SU-DHL-6 (cell line): ENCODE measurements at regions not wholly inside any gene's neighbourhood (a gene's known extent, or its start where the extent isn't known, plus 50 kb on each side); places are given as distances from the start of the nearest gene placed in this dataset.

ENCODE experiments used
- H2AFZ ChIP-seq: fragments of 200-600 bp; sonication (generic); 2 replicates; pipeline ENCODE4 v1.6.1; 2014; ENCODE audit warnings: low read depth, mild to moderate bottlenecking, moderate library complexity, mixed read lengths, antibody characterized with exemption, low read length; ENCODE audit not compliant: severe bottlenecking
- H3F3A ChIP-seq: fragments of 200-600 bp; shearing (Covaris generic); 2 replicates; pipeline ENCODE4 v1.6.0; 2016; ENCODE audit warnings: antibody characterized with exemption, mild to moderate bottlenecking; ENCODE audit not compliant: insufficient read depth
- H3K27ac ChIP-seq: fragments of 200-600 bp; sonication (generic); 2 replicates; pipeline ENCODE4 v1.5.1; 2016; ENCODE audit warnings: low read depth, mild to moderate bottlenecking, low read length, moderate library complexity, mixed read lengths
- H3K27me3 ChIP-seq: fragments of 200-600 bp; sonication (generic), shearing (Covaris generic); 2 replicates; pipeline ENCODE4 v1.6.0; 2014; ENCODE audit warnings: mild to moderate bottlenecking, low read length
- H3K36me3 ChIP-seq: fragments of 200-600 bp; sonication (generic); 2 replicates; pipeline ENCODE4 v1.6.1; 2014; ENCODE audit warnings: mild to moderate bottlenecking, low read length, mixed read lengths
- H3K4me2 ChIP-seq: fragments of 300-600, 200-600 bp; shearing (Covaris generic), sonication (generic); 2 replicates; pipeline ENCODE4 v1.6.0; 2014; ENCODE audit warnings: low read length, low read depth, mild to moderate bottlenecking; ENCODE audit not compliant: poor library complexity, severe bottlenecking
- H3K4me3 ChIP-seq: fragments of 200-600 bp; sonication (generic); 2 replicates; pipeline ENCODE4 v1.5.1; 2014; ENCODE audit warnings: antibody characterized with exemption, low read length, mild to moderate bottlenecking, mixed read lengths; ENCODE audit not compliant: insufficient read depth, poor library complexity, severe bottlenecking
- H3K79me2 ChIP-seq: fragments of 200-600 bp; sonication (generic); 2 replicates; pipeline ENCODE4 v1.6.1; 2014; ENCODE audit warnings: mild to moderate bottlenecking, low read length, moderate library complexity; ENCODE audit not compliant: insufficient read depth
- H3K9ac ChIP-seq: fragments of 200-600 bp; sonication (generic); 2 replicates; pipeline ENCODE4 v1.7.0; 2014; ENCODE audit warnings: mild to moderate bottlenecking, low read length
- H3K9me2 ChIP-seq: fragments of 200-600 bp; sonication (generic); replicated peaks from 2 replicates; pipeline ENCODE4 v1.6.1; 2014; ENCODE audit warnings: low read length; ENCODE audit not compliant: insufficient read depth
- H3K9me3 ChIP-seq: fragments of 200-600 bp; sonication (generic); 2 replicates; pipeline ENCODE4 v1.6.1; 2014; ENCODE audit warnings: low read length, mixed read lengths; ENCODE audit not compliant: insufficient read depth
- H4K20me1 ChIP-seq: fragments of 200-600 bp; sonication (generic); 2 replicates; pipeline ENCODE4 v1.6.1; 2014; ENCODE audit warnings: low read depth, mild to moderate bottlenecking, antibody characterized with exemption, low read length, moderate library complexity, mixed read lengths
- CTCF ChIP-seq: fragments of 200-600 bp; sonication (generic); IDR thresholded peaks from one replicate; pipeline ENCODE4 v1.5.1; 2017; ENCODE audit warnings: antibody characterized with exemption, mild to moderate bottlenecking, low read length, moderate library complexity; ENCODE audit not compliant: insufficient read depth, poor library complexity, severe bottlenecking
- EZH2phosphoT487 ChIP-seq: fragments of 200-600 bp; sonication (generic), shearing (Covaris generic); conservative IDR thresholded peaks from 2 replicates; pipeline ENCODE4 v1.6.1; 2018; ENCODE audit warnings: mild to moderate bottlenecking, antibody characterized with exemption, low read length, moderate library complexity, mixed read lengths

- Histone ChIP-seq H3K4me2 (no peak overlapping the region), H3K36me3 (no peaks in the 10 kb centered on the region), H2AFZ (no peak overlapping the region), H3K9me3 (no peaks in the 10 kb centered on the region), H3K4me3 (no peak overlapping the region), H4K20me1 (no peaks in the 10 kb centered on the region), H3K27ac (no peak overlapping the region), H3F3A (no peaks in the 10 kb centered on the region), H3K9me2 (no peaks in the 10 kb centered on the region), H3K9ac (no peak overlapping the region), H3K79me2 (no peaks in the 10 kb centered on the region), H3K27me3 (no peaks in the 10 kb centered on the region)
- no peak for TF ChIP-seq EZH2phosphoT487
- TF ChIP-seq CTCF = no peak
These were observed 58.1 kb upstream of the ABCA1 start for GRCh38 chr9:104986096-104986495.

- Histone ChIP-seq H3F3A (peaks cover 6% of the 10 kb centered on the region; the same call in 1 of the 2 replicates), H3K36me3 (no peaks in the 10 kb centered on the region), H3K79me2 (no peaks in the 10 kb centered on the region), H2AFZ (no peak overlapping the region), H3K9me3 (no peaks in the 10 kb centered on the region), H3K9ac (no peak overlapping the region), H4K20me1 (no peaks in the 10 kb centered on the region), H3K4me3 (no peak overlapping the region), H3K27me3 (peaks cover 4% of the 10 kb centered on the region; the same call in 1 of the 2 replicates), H3K27ac (no peak overlapping the region), H3K9me2 (no peaks in the 10 kb centered on the region), H3K4me2 (no peak overlapping the region)
- no peak for TF ChIP-seq EZH2phosphoT487
- no peak for TF ChIP-seq CTCF
These were observed 59.8 kb upstream of the ABCA1 start for GRCh38 chr9:104987743-104988142.

GRCh38 chr9:104988539-104988938 is 60.6 kb upstream of the ABCA1 start:
- Histone ChIP-seq H3K9me2 (no peaks in the 10 kb centered on the region), H3K9me3 (no peaks in the 10 kb centered on the region), H3K36me3 (no peaks in the 10 kb centered on the region), H3K27me3 (peaks cover 4% of the 10 kb centered on the region; the same call in 1 of the 2 replicates), H3K79me2 (no peaks in the 10 kb centered on the region), H3K9ac (no peak overlapping the region), H3F3A (peaks cover 6% of the 10 kb centered on the region), H3K4me2 (no peak overlapping the region), H4K20me1 (no peaks in the 10 kb centered on the region), H3K27ac (no peak overlapping the region), H2AFZ (no peak overlapping the region), H3K4me3 (no peak overlapping the region)
- no peak for TF ChIP-seq EZH2phosphoT487
- TF ChIP-seq CTCF = no peak
